GM21576 (cell line): ENCODE measurements at regions not wholly inside any gene's neighbourhood (a gene's known extent, or its start where the extent isn't known, plus 50 kb on each side); places are given as distances from the start of the nearest gene placed in this dataset.

Source experiments
- ATAC-seq: cut with Tn5 transposase; IDR thresholded peaks from one replicate; pipeline ENCODE4 v1.9.1; 2021; ENCODE audit warnings: mild to moderate bottlenecking, moderate library complexity; ENCODE audit not compliant: unreplicated experiment

GRCh38 chr12:94760786-94761185 lies 110.4 kb upstream of the TMCC3 start:
- no peak for ATAC-seq

- no peak for ATAC-seq
Observed at GRCh38 chr12:94756789-94757188, 106.4 kb upstream of the TMCC3 start.

- ATAC-seq, result no peak
Observed at GRCh38 chr12:94755598-94755997, 105.2 kb upstream of the TMCC3 start.

GRCh38 chr12:94754653-94755052 lies 104.3 kb upstream of the TMCC3 start:
- ATAC-seq, result no peak

GRCh38 chr12:94753036-94753679 lies 102.8 kb upstream of the TMCC3 start:
- no peak for ATAC-seq

- no peak for ATAC-seq
Observed at GRCh38 chr12:94750864-94751263, 100.5 kb upstream of the TMCC3 start.

- ATAC-seq, result no peak
Observed at GRCh38 chr12:94749890-94750289, 99.5 kb upstream of the TMCC3 start.

GRCh38 chr12:94749455-94749854 lies 99.1 kb upstream of the TMCC3 start:
- no peak for ATAC-seq

GRCh38 chr12:94748726-94749421 lies 98.5 kb upstream of the TMCC3 start:
- no peak for ATAC-seq

- ATAC-seq, result no peak
Observed at GRCh38 chr12:94745562-94745961, 95.2 kb upstream of the TMCC3 start.

- no peak for ATAC-seq
Observed at GRCh38 chr12:94743174-94743573, 92.8 kb upstream of the TMCC3 start.

- no peak for ATAC-seq
Observed at GRCh38 chr12:94740601-94741362, 90.4 kb upstream of the TMCC3 start.

GRCh38 chr12:94736820-94737219 lies 86.5 kb upstream of the TMCC3 start:
- no peak for ATAC-seq

GRCh38 chr12:94736004-94736403 lies 85.6 kb upstream of the TMCC3 start:
- no peak for ATAC-seq

GRCh38 chr12:94733727-94734126 lies 83.4 kb upstream of the TMCC3 start:
- ATAC-seq, result no peak

GRCh38 chr12:94732367-94732990 lies 82.1 kb upstream of the TMCC3 start:
- no peak for ATAC-seq

GRCh38 chr12:94731733-94732360 lies 81.5 kb upstream of the TMCC3 start:
- ATAC-seq, result no peak

- no peak for ATAC-seq
Observed at GRCh38 chr12:94730847-94731246, 80.5 kb upstream of the TMCC3 start.

GRCh38 chr12:94726236-94726835 lies 76.0 kb upstream of the TMCC3 start:
- ATAC-seq, result no peak

GRCh38 chr12:94725375-94726168 lies 75.2 kb upstream of the TMCC3 start:
- ATAC-seq, result no peak
